ENCODE measurements at regions not wholly inside any gene's neighbourhood (a gene's known extent, or its start where the extent isn't known, plus 50 kb on each side); places are given as distances from the start of the nearest gene placed in this dataset.

- TF ChIP-seq, protein P1, sequence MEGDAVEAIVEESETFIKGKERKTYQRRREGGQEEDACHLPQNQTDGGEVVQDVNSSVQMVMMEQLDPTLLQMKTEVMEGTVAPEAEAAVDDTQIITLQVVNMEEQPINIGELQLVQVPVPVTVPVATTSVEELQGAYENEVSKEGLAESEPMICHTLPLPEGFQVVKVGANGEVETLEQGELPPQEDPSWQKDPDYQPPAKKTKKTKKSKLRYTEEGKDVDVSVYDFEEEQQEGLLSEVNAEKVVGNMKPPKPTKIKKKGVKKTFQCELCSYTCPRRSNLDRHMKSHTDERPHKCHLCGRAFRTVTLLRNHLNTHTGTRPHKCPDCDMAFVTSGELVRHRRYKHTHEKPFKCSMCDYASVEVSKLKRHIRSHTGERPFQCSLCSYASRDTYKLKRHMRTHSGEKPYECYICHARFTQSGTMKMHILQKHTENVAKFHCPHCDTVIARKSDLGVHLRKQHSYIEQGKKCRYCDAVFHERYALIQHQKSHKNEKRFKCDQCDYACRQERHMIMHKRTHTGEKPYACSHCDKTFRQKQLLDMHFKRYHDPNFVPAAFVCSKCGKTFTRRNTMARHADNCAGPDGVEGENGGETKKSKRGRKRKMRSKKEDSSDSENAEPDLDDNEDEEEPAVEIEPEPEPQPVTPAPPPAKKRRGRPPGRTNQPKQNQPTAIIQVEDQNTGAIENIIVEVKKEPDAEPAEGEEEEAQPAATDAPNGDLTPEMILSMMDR (IDR thresholded peaks at IDR 0.05), result no peak
- no peak for TF ChIP-seq POLR2A (IDR thresholded peaks at IDR 0.05)
- TF ChIP-seq POLR2AphosphoS5 (IDR thresholded peaks at IDR 0.05), result no peak
Measured at GRCh38 chr4:31125496-31125895, 405.3 kb downstream of the PCDH7 start.
